GM13977 (cell line): ENCODE measurements at regions not wholly inside any gene's neighbourhood (a gene's known extent, or its start where the extent isn't known, plus 50 kb on each side); places are given as distances from the start of the nearest gene placed in this dataset.

Source experiments
- DNase-seq: peaks from one replicate; pipeline ENCODE4 v3.0.0; 2012; ENCODE audit warnings: low spot score
- in situ Hi-C: fragments of 300-500 bp; cut with MboI; formaldehyde crosslinking; loops from one replicate; pipeline ENCODE4 v1.12.0; 2022; ENCODE audit warnings: low sequenced_read_pairs, low pct_unique_long_range_greater_than_20kb, mixed read lengths, inconsistent platforms; ENCODE audit not compliant: unreplicated experiment
- TF ChIP-seq, protein P1 (sequence below): IDR thresholded peaks from 2 replicates; pipeline ENCODE4 v1.5.1; 2012; ENCODE audit warnings: mild to moderate bottlenecking, control low read depth; ENCODE audit not compliant: insufficient read depth; ENCODE audit errors: extremely low read depth, missing control alignments

DNA sequence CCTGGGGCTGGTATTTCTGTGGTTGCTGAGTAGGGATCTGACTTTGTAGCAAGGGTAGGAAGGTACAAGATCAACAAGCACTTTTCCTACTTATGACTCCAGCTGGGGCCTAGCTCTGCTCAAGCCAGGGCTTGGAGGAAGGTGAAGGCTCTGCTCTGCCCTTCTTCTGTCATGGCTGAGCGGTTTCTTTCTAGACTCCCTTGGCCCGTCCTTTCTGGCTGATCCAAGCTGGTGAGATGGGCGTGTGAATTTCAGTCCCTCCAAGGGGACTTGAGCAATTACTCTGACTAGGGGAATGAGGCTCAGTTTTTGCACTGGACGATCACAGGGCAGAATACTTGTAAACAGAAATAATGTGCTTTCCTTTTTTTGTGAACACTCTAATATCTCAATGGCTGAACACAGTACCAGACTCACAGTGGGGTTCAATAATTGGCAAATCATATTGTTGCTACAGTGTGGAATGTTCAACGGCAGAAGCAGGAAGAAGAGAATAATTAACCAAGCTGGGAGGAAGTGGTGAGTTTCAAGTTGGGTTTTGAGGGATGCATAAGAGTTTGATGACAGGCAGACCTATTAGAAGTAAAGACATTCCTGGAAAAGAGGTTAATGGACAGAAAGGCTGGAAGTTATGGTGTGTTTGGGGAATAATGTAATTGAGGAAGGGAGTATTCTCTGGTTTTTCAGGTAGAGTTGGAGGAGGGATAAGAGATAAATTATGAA, 507.6 kb downstream of the MIAT start:
- in situ Hi-C loops: no loop called here
- DNase-seq: no peak
- TF ChIP-seq, protein P1, sequence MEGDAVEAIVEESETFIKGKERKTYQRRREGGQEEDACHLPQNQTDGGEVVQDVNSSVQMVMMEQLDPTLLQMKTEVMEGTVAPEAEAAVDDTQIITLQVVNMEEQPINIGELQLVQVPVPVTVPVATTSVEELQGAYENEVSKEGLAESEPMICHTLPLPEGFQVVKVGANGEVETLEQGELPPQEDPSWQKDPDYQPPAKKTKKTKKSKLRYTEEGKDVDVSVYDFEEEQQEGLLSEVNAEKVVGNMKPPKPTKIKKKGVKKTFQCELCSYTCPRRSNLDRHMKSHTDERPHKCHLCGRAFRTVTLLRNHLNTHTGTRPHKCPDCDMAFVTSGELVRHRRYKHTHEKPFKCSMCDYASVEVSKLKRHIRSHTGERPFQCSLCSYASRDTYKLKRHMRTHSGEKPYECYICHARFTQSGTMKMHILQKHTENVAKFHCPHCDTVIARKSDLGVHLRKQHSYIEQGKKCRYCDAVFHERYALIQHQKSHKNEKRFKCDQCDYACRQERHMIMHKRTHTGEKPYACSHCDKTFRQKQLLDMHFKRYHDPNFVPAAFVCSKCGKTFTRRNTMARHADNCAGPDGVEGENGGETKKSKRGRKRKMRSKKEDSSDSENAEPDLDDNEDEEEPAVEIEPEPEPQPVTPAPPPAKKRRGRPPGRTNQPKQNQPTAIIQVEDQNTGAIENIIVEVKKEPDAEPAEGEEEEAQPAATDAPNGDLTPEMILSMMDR: no peak

DNA sequence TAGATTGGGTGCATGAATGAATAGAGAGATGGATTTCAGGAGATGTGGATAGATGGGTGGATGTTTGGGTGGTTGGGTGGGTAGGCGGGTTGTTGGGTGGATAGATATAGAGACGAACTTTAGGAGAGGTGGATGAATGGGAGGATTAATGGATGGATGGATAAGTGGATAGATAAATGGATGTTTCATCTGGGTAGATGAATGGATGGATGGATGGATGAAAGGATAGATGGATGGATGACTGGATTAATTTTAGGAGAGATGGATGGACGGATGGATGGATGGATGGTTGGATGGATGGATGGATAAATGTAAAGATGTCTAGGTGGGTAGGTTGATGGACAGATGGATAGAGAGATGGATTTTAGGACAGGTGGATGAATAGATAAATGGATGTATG, 511.3 kb downstream of the MIAT start:
- no peak for DNase-seq
- TF ChIP-seq, protein P1: no peak
- in situ Hi-C loops: no loop called here

GRCh38 chr22:27170491-27170890, 513.1 kb downstream of the MIAT start:
- DNase-seq: no peak
- TF ChIP-seq, protein P1: no peak
- in situ Hi-C loops: no loop called here

DNA sequence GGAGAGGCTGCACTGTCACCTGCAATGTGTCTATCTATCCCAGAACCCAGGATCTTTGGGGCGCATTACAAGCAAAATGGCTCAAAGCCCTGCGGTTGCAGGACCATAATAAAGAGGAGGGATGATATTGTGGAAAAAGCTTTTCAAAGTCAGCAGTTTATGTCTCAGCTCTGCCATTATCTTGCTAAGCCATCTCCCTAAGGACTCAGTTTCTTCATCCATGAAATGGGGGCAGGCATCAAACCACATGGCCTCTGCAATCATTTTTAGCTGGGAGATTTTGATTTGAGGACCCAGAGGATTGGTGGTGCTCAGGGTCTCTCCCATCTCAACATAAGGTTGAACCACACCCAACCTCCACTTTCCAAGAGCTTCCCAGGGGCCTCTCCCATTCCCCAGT, 513.8 kb downstream of the MIAT start:
- TF ChIP-seq, protein P1: no peak
- DNase-seq: no peak
- in situ Hi-C loops: no loop called here

DNA sequence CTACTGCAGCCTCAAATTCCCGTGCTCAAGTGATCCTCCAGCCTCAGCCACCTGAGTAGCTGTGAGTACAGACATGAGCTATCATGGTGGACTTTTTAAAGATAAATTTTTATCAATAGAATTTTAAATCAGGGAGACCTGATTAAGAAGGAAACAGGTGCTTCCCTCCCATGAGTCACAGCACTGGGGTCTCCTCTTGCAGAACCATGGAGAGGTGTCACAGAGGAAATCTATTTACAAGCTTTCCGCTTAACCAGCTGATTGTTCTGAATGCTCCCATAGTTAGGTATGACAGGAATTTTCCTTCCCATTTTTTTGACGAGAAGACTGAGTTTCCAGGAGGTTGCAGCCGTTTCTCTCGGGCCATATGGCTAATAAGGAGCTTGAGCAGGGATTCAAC, 516.1 kb downstream of the MIAT start:
- TF ChIP-seq, protein P1: no peak
- in situ Hi-C loops: no loop called here

DNA sequence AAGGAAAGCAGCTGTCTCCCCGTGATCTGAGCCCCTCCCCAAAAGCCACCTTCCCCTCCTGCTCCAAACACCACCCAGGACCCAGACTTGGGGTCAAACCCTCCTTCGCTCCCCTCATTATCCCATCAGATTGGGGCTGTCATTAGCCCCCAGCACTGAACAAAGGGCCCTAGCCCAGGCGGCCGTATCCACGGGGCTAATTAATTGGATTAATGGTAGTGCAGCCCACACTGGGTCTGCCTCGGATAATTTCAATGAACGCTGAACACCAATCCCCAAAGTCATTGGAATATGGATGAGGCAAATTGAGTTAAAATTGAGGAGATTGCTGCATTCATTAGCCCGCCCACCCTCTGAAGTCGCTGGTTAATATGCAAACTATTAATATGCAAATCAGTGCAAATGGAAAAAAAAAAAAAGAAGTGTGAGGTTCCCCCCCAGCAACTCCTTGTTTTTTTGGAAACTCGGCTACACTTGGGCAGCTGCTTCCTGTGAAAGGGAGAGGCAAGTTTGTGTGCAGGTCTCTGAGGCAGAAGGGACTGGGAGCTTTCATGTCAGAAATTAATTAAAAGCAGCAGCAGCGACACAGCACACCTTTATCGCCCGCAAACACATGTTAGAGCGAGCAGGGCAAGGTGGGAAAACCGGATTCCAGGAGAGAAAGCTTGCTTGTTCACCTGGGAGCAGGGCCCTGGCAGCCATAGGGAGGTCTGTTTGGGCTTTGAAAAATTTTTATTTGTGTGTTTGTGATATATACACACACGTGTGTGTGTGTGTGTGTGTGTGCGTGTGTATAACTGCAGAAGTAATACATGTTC, 517.8 kb downstream of the MIAT start:
- no peak for DNase-seq
- in situ Hi-C loops: no loop called here
- TF ChIP-seq, protein P1: no peak

More for the DNA sequence above, 516.1 kb downstream of the MIAT start:
- no peak for DNase-seq
